ENCODE measurements at regions not wholly inside any gene's neighbourhood (a gene's known extent, or its start where the extent isn't known, plus 50 kb on each side); places are given as distances from the start of the nearest gene placed in this dataset.

DNA sequence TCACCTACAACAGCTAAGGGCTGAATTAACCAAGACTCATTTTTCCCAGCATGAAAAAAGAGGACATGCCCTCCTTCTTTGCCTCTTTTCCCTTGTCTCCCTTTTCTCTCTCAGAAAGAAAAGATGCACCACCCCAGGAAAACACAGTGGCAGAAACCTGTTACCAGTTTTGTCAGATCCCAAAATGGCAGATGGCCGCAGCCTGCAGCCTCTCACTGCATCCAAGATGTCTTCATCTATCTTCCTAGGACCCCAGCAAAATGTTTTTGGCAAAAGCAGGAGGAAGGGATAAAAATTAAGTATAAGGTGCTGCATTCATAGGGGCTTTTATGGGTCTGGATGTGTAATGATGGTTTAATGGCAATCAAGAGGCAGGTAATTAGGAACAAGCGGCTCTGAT lies 266.6 kb upstream of the NPVF start:
- FAIRE-seq (no peak), DNase-seq (ENCODE audit: insufficient read length, low spot score) (no peak)

DNA sequence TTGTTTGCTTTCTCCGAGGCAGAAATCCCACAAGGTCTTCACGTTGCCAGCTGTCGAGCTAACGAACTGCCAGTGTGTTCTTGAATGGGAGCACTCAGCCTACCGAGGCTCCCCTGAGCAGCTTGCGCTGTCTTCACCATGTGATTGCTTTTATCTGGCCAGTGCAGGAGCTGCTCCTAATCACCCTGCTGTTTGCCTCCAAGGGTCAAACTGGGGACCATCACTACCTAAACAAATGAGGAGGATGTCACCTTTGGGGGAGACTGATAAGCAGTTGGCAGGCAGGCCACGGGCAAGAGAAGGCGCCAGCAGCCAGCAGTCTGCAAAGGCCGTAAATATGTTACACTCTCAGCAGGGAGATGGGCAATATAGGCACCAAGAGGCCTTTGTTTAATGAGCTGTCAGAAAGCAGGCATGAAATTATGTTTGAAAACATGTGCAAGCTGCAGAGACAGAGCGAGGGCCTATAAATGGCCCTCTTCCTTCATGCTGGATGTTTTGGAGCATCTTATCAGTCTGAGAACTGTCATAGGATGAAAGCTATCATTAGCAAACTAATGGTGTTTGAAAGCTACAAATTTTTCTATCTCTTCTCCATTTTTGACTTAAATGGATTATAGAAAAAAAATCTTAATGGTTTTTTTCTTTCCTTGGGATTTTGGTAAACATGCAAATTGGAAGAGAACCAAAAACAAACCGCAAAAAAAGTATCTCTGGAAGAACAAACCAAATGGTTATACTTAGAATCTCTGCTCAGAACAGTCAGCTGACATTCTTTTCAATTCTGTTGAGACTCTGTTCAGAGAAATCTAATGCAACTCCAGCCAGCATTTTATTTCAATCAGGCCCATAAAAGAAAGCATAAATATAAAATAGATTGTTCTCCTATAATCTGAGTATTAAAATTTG lies 267.3 kb upstream of the NPVF start:
- DNase-seq (ENCODE audit: insufficient read length, low spot score) (no peak), FAIRE-seq (no peak)

DNA sequence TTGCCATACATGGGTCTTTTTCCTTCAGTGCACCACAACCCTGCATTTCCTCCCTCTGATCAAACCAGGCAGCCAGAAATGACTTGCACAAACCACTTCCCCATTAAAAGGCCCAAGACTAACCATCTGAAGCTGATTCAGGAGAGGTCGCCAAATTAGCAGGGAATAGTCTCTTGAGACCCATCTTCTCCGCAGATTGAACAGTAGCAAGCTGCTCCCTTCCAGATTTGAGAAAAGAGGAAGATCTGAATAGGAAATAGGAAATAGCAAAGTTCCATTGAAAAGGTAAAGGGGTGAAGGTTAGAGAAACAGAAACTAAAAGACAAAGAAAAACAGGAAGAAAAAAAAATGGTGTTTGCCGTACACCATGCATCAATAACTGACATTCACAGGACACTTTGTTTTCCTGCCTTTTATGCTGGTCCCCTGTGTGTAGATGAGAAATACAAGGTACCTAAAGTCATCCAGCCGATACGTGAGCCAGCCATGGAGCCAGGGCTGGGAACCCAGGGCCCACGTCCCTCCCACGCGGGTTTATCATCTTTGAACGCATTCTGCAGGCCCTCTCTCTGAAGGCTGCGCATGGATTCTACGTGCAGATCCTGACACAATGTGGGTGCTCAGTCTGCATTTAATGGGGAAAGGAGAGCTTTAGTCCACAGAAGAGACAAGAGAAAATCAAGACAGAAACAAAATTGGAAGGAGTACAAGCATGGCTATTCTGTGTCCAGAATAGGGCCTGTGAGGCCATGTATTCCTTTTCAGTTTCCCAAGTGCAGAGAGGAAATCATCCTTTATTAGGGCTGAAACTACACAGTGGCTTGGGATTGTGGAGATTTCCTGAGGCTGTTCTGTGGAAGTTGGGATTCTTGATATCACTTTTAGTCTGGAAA lies 268.4 kb upstream of the NPVF start:
- FAIRE-seq (no peak), DNase-seq (ENCODE audit: insufficient read length, low spot score) (no peak)

DNA sequence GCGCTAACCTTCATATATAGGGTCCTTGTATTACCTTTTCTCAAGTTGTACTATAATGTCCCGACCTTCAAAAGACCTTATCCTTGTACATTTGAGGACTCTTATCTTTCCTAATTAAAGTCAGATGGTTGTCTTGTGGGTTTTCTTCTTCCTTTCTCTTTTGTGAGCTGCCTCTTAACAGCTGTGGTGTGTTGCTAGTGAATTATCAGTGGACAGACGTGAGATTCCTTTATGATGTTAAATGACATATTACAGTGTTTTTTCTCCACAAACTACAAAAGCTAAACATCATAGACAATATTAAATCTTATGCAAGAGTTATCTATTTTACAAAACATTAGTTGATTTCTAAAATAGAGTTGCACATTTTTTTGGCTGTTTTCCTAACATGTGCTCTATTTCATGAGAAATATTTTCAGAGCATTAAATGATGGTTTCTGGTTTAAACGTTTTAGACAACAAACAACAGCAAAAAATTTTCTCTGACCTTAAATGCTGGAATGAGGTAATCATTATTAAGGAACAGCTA lies 272.2 kb upstream of the NPVF start:
- DNase-seq (ENCODE audit: insufficient read length, low spot score) = no peak
- no peak for FAIRE-seq

DNA sequence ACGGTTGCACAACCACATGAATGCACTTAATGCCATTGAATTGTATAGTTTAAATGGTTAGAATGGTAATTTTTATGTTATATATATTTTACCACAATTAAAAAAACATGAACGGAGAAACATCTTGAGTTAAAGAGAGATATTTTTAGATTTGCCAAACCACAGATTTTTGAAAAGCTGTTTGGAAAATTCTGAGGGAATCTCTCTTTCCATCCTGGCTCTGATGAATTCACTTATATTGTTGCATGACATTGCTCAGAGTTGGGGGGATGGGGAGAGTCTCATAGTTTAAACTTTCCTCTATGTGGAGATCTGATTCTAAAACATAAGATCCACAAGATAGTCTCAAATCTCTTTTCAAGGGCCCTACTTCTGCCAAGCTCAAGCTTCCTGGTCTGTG lies 275.0 kb upstream of the NPVF start:
- FAIRE-seq (no peak), DNase-seq (ENCODE audit: insufficient read length, low spot score) (no peak)

DNA sequence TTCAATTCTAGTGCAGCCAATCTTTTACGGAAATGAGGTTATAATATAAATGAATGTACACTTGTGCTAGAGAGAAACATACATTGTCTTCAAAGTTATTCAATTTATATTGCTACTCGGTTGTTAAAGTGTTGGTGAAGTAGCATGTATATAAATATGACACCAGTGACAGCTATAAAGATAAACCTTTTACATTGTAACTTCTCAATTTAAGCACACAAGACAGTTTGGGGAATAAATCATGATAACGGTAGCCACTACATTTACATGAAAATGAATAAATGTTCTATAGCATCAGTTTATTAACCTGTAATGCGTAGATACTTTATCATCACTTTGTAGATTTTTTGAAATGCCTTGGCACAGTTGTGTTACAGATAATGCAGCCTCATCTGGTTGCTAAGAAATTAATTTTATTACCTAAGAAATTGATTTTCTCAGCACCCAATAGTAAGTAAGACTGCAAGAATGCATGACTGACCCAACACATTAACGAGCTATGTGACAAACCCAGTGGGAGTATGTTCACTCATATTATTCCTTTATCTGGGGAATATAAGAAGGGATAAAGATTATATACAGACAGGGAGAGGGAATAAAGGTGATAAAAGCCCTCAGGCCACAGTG lies 283.9 kb upstream of the NPVF start:
- DNase-seq (ENCODE audit: insufficient read length, low spot score) = no peak
- no peak for FAIRE-seq

DNA sequence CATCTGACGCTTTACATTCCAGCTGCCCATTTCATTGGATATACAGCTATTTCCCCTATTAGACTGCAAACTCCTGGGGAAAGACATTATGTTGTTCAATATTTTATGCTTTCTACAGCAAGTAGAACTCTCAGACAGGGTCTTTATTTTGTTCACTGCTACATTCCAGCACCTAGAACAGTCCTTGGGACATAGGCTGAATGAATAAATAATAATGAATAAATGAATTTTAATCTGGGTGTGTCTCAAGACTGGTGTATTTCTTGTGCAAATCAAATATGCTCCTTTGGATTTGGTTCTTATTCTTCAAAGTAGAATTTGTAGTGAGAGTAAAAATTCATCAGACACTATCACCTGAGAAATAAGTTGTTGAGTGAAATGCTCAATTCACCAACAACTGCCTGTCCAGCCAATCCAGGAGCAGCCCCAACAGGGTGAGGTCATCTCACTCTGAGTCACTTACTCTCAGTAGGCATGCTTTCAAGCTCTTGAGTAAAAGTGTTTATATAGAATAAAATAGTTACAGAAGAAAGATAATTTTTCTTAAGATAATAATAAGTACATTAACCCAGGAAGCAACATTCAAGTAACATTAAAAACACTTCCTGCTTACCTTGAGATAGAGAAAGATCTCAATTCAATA lies 287.5 kb upstream of the NPVF start:
- no peak for FAIRE-seq
- no peak for DNase-seq (ENCODE audit: insufficient read length, low spot score)

DNA sequence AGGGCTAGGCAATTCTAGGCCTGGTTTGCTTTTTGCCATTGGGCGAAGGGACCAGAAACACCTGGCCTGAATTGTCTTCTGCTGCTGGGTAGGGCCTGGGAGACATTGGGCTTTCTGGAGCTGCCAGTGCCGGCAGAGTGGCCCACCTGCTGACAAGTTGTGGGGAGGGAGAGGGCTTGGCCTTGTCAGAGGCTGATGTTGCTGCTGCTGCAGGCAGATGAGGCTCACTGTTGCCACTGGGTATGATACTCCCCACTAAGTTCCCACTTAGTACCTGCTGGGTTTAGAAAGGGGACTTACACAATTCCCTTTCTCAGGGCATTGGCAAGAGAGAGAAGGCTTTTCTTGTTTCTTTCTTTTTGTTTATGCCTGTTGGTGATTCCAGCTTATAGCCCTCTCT lies 289.6 kb upstream of the NPVF start:
- FAIRE-seq = no peak
- DNase-seq (ENCODE audit: insufficient read length, low spot score) = no peak

DNA sequence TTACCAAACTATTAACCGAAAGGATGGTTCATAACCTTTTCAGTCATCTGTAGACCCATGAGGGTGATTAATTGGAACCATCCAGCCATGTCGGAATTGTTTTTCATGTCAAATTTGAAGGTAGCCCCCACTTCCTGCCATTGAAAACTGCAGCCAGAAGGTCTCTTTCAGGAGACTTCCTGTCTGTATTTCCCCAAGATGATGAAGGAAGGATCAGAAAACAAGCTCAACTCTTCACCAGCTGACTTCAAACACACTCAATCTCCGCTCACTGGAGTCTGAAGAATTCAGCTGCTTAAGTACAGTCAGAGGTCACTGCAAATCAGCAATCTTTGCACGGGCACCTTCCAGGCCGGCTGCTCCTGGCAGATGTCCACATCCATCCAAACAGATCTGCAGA lies 291.7 kb upstream of the NPVF start:
- FAIRE-seq (no peak), DNase-seq (ENCODE audit: insufficient read length, low spot score) (no peak)

DNA sequence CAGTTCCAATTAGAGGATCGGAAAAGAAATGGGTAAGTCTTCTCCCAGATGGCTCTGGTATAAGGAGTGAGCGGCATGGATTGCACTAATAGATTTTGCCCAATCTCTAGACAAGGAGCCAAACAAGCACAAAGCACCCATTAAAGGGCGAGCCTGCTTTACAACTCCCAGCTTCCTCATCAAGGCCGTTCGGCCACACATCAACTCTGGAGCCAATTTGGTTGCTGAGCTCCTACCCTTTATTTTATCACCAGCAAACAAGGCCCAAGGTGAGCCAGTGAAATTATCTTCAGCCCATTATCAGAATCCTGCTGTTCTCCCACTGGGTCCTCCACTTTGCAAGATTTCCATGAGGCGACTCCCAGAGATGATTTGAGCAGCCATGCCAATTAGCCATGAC lies 292.2 kb upstream of the NPVF start:
- no peak for FAIRE-seq

DNA sequence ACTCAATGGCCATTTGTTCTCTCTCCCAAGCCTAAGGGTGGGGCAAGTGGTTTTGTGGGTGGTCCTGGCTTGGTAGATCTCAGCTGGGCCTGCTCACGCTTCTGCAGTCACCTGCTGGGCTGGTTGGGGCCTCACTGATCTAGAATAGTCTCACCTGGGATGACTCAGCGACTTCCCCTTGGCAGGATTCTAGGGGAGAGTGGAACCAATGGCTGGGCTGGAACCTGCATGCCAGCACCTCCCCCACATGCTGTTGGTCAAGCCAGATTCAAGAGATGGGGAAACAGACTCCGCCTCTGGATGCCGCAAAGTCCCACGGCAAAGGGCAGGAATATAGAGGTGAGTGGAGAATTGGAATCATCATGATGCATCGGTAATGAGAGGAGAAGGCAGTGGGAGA lies 292.9 kb upstream of the NPVF start:
- DNase-seq (ENCODE audit: insufficient read length, low spot score) (no peak), FAIRE-seq (no peak)

More for the DNA sequence above, 292.2 kb upstream of the NPVF start:
- no peak for DNase-seq (ENCODE audit: insufficient read length, low spot score)

DNA sequence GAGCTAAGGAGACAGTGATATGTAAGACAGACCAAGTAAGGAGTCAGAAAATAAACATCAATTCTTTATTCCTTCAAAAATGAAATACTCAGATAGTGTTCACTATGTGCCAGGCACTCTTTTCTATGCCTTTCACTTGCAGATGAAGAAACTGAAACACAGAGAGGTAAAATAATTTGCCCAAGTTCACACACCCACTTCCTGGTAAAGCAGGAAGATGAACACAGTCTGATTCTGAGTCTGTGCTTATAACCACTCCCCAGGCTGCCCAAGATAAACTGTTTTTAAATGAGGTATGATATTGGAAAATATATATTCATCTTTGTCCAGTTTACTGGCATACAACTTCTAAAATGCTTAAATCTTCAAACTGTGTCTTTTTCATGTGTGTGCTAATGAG lies 294.4 kb upstream of the NPVF start:
- no peak for FAIRE-seq
- no peak for DNase-seq (ENCODE audit: insufficient read length, low spot score)

DNA sequence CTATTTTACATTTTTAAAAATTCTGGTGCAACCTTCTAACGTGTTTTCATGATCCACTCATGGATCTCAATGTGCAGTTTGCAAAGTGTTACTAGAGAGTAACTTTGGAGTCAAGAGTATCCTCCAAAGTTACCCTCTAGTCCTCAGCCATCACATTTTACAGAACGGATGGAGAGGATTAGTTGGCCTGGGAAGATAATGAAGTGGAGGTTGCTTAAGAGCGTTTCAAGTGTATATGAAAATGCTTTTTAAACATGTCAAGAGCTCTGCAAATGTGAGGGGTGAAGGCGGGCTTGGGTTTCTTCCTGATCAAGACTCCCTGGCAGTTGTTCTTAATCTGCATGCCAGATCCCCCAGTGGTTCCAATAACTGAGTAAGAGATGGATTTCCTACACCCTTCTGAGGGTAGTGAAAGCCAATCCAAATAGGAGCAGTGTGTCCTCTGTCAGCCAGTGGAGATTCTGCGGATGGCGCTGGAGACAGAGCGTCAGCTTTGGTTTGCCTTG lies 299.4 kb upstream of the NPVF start:
- DNase-seq (ENCODE audit: insufficient read length, low spot score) = no peak
- no peak for FAIRE-seq

DNA sequence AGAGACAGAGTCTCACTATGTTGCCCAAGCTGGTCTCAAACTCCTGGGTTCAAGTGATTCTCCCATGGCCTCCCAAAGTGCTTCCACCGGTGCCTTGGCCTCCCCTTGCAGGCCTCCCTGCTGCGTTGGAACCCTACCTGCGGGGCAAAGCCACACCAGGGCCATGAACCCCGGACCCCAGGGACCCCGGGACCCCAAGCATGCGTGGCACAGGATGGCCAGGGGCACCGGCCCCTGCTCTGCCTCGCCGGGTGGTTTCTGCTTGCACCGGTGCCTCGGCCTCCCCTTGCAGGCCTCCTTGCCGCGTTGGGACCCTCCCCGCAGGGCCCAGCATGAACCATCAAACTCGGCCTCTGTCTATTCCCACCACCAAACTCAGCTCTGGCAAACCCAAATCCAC lies 301.0 kb upstream of the NPVF start:
- DNase-seq (ENCODE audit: insufficient read length, low spot score) = no peak
- FAIRE-seq = no peak

DNA sequence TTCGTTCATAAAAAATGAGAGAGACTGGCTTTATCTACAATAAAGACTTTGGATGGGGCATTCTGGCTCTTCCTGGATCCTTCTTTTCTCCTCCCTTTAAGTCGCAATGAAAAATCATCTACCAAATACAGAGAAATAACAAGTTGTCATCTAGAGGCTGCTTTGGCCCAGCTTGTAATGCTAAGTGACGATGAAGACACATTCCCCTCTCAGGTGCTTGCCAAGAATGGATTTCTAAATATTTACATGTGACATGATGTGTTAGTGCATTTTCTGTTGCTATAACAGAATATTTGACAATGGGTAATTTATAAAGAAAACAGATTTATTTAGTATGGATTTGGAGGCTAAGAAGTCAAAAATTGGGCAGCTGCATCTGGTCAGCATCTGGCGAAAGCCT lies 308.6 kb upstream of the NPVF start:
- FAIRE-seq = no peak
- no peak for DNase-seq (ENCODE audit: insufficient read length, low spot score)

DNA sequence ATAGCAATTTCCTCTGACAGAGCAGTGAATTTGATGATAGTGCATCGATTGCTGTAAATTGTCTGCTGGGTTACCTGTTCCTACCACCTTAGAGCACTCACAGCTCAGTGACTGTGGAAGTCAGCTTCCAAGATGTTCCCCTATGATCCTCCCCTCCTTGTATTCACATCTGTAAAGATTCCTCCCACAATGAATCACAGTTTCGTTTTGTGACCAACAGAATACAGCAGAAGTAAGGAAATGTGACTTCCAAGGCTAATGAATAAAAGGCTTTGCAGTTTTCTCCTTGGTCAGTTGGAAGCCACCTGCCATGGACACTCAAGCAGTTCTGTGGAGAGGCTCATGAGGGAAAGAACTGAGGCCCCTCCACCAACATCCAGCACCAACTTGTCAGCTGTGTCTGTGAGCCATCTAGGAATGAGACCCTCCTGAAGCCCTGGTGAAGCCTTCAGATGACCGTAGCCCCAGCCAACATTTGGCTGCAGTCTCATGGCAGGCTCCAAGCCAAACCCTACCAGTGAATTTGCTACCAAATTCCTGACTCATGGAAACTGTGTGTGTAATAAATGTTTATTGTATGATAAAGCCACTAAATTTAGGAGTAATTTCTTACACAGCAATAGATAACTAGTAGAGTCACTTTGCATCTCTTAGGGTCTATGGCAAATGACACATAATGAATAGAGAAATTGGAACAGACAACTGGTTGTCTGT lies 309.5 kb upstream of the NPVF start:
- no peak for DNase-seq (ENCODE audit: insufficient read length, low spot score)
- FAIRE-seq = no peak

DNA sequence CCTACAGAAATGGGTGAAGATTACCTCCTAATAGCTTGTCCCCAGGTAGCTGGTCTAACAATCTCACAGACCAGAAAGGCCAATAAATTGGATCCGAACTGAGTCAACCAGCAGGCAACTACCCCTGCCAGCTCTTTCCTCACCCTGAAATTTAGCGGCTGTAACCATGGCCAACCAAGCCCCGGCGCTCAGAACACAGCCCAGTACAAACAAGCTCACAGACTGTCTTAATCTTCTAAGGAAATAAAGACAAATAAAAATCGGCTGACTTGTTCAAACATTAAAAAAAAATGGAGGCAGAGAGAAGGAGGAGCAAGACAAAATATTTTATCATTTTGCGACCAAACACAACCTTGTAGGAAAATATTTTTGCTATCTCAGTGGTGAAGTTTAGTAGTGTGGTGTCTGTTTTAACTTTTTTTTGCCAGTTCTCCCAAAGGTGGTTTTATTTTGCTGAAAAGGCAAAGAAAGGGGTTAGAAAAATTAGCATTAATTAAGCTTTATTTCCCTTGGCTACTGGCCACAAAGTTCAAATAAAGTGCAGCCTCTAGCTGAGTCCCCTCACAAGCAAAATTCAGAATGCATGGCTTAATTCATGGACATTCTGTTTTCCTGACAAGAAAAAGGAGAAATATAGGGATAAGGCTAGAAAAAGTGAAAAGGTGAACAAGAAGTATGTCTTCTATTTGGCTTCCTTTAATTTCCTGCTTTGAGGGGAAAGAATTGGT lies 313.0 kb upstream of the NPVF start:
- FAIRE-seq = no peak
- no peak for DNase-seq (ENCODE audit: insufficient read length, low spot score)

DNA sequence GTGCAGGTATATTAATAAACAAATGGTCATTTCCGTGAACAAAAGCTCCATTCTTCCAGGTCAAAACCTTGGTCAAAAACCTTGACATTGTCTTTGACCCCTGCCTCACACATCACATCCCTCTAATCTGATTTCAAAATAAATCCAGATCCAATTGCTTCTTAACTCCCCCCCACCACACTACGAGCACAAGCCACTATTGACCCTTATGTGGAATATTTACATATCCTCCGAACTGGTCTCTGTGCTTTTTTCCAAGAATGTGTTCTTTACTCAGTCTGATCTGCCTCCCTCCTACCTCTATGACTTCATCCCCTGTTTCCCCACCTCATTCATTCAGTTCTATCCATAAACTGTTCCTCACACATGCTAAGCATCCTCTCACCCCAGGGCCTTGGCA lies 313.6 kb upstream of the NPVF start:
- no peak for DNase-seq (ENCODE audit: insufficient read length, low spot score)
- FAIRE-seq = no peak

DNA sequence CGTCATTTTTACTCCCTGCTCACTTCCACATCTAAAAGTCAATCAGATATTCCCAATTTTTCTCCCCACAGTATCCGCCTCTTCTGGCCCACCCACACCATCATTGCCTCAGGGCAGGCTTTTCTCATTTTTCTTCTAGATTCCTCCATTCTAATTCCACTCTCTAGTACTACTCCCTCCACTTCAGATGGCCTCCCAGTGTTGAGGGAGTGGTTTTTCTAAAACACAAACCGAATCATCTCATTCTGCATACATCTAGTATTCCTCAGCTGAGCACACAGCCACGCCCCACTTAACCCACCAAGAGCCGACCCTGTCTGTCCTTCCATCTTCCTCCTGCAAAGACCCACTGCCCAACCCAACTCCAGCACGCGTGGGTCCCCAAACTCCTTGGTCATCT lies 314.9 kb upstream of the NPVF start:
- DNase-seq (ENCODE audit: insufficient read length, low spot score) (no peak), FAIRE-seq (no peak)

Data from HTR-8/SVneo (cell line).